H7 (cell line): ENCODE measurements at regions not wholly inside any gene's neighbourhood (a gene's known extent, or its start where the extent isn't known, plus 50 kb on each side); places are given as distances from the start of the nearest gene placed in this dataset.
A peak's percentile ranks its signal among the peaks of the same experiment; 100 is the strongest.

Experiments
- DNase-seq: peaks from one replicate; pipeline ENCODE4 v3.0.0; 2012
- H3K27me3 ChIP-seq: 2 replicates; pipeline ENCODE4 v1.6.0; 2011; ENCODE audit warnings: mild to moderate bottlenecking, low read length; ENCODE audit not compliant: control insufficient read depth, insufficient read depth
- H3K36me3 ChIP-seq: replicated peaks from 2 replicates; pipeline ENCODE4 v1.5.1; 2011; ENCODE audit warnings: low read length; ENCODE audit not compliant: control insufficient read depth, insufficient read depth
- H3K4me3 ChIP-seq: 2 replicates; pipeline ENCODE4 v1.5.1; 2011; ENCODE audit warnings: low read depth, mild to moderate bottlenecking, control low read depth, low read length, moderate library complexity; ENCODE audit not compliant: insufficient read depth

- Histone ChIP-seq H3K4me3 (no peak overlapping the region), H3K36me3 (no peaks in the 10 kb centered on the region), H3K27me3 (no peaks in the 10 kb centered on the region)
- no peak for DNase-seq
Measured at GRCh38 chr9:118575341-118576070, 793.7 kb downstream of the BRINP1 start.

GRCh38 chr9:118577121-118577520, 792.1 kb downstream of the BRINP1 start:
- no peak for DNase-seq
- no peak overlapping the region for H3K4me3 ChIP-seq
- no peaks in the 10 kb centered on the region for H3K27me3 ChIP-seq
- H3K36me3 ChIP-seq, result no peaks in the 10 kb centered on the region

GRCh38 chr9:118578467-118578866, 790.8 kb downstream of the BRINP1 start:
- Histone ChIP-seq H3K27me3 (no peaks in the 10 kb centered on the region), H3K4me3 (no peak overlapping the region), H3K36me3 (no peaks in the 10 kb centered on the region)
- DNase-seq, result no peak

- H3K36me3 ChIP-seq, result no peaks in the 10 kb centered on the region
- H3K4me3 ChIP-seq, result no peak overlapping the region
- H3K27me3 ChIP-seq, result no peaks in the 10 kb centered on the region
- no peak for DNase-seq
Measured at GRCh38 chr9:118583414-118583813, 785.8 kb downstream of the BRINP1 start.

- H3K27me3 ChIP-seq, result no peaks in the 10 kb centered on the region
- H3K4me3 ChIP-seq, result no peak overlapping the region
- H3K36me3 ChIP-seq, result no peaks in the 10 kb centered on the region
- DNase-seq, result no peak
Measured at GRCh38 chr9:118586978-118587377, 782.3 kb downstream of the BRINP1 start.

GRCh38 chr9:118594428-118594827, 774.8 kb downstream of the BRINP1 start:
- no peaks in the 10 kb centered on the region for H3K27me3 ChIP-seq
- H3K36me3 ChIP-seq, result no peaks in the 10 kb centered on the region
- no peak overlapping the region for H3K4me3 ChIP-seq
- DNase-seq, result no peak

GRCh38 chr9:118595719-118596305, 773.4 kb downstream of the BRINP1 start:
- no peaks in the 10 kb centered on the region for H3K36me3 ChIP-seq
- DNase-seq, result peak; percentile 22
- H3K4me3 ChIP-seq, result no peak overlapping the region
- H3K27me3 ChIP-seq, result no peaks in the 10 kb centered on the region

- no peaks in the 10 kb centered on the region for H3K27me3 ChIP-seq
- H3K4me3 ChIP-seq, result no peak overlapping the region
Measured at GRCh38 chr9:118596374-118597015, 772.7 kb downstream of the BRINP1 start.

GRCh38 chr9:118606668-118607067, 762.6 kb downstream of the BRINP1 start:
- Histone ChIP-seq H3K36me3 (no peaks in the 10 kb centered on the region), H3K27me3 (no peaks in the 10 kb centered on the region), H3K4me3 (no peak overlapping the region)
- no peak for DNase-seq

More at GRCh38 chr9:118596374-118597015, 772.7 kb downstream of the BRINP1 start:
- no peaks in the 10 kb centered on the region for H3K36me3 ChIP-seq
- no peak for DNase-seq

- Histone ChIP-seq H3K4me3 (no peak overlapping the region), H3K36me3 (no peaks in the 10 kb centered on the region), H3K27me3 (no peaks in the 10 kb centered on the region)
- DNase-seq, result no peak
Measured at GRCh38 chr9:118609355-118610044, 759.7 kb downstream of the BRINP1 start.

- H3K27me3 ChIP-seq, result no peaks in the 10 kb centered on the region
- DNase-seq, result no peak
- no peak overlapping the region for H3K4me3 ChIP-seq
- H3K36me3 ChIP-seq, result no peaks in the 10 kb centered on the region
Measured at GRCh38 chr9:118612201-118612600, 757.0 kb downstream of the BRINP1 start.

GRCh38 chr9:118613996-118614395, 755.2 kb downstream of the BRINP1 start:
- no peaks in the 10 kb centered on the region for H3K27me3 ChIP-seq
- no peaks in the 10 kb centered on the region for H3K36me3 ChIP-seq
- DNase-seq, result no peak
- H3K4me3 ChIP-seq, result no peak overlapping the region

GRCh38 chr9:118618084-118618483, 751.2 kb downstream of the BRINP1 start:
- no peak overlapping the region for H3K4me3 ChIP-seq
- H3K27me3 ChIP-seq, result no peaks in the 10 kb centered on the region
- no peaks in the 10 kb centered on the region for H3K36me3 ChIP-seq
- DNase-seq, result no peak

GRCh38 chr9:118618849-118619248, 750.4 kb downstream of the BRINP1 start:
- DNase-seq, result no peak
- no peaks in the 10 kb centered on the region for H3K27me3 ChIP-seq
- H3K4me3 ChIP-seq, result no peak overlapping the region
- H3K36me3 ChIP-seq, result no peaks in the 10 kb centered on the region

GRCh38 chr9:118624608-118625007, 744.6 kb downstream of the BRINP1 start:
- no peak for DNase-seq
- Histone ChIP-seq H3K27me3 (no peaks in the 10 kb centered on the region), H3K36me3 (no peaks in the 10 kb centered on the region)

More at GRCh38 chr9:118624608-118625007, 744.6 kb downstream of the BRINP1 start:
- no peak overlapping the region for H3K4me3 ChIP-seq
